HEK293 (cell line): ENCODE measurements at regions not wholly inside any gene's neighbourhood (a gene's known extent, or its start where the extent isn't known, plus 50 kb on each side); places are given as distances from the start of the nearest gene placed in this dataset.

Experiments
- CTCF ChIA-PET: fragments of 350-600 bp; formaldehyde crosslinking; extraction: SDS; loops from one replicate; lab custom pipeline; 2021; ENCODE audit warnings: antibody characterized with exemption; lab: Yijun Ruan, JAX
- POLR2A ChIA-PET: fragments of 300-600 bp; formaldehyde crosslinking; extraction: SDS; loops from one replicate; lab custom pipeline; 2020; ENCODE audit warnings: antibody characterized with exemption, inconsistent platforms; lab: Yijun Ruan, JAX
- H3K27ac ChIP-seq: fragments of 200-500 bp; sonication (Bioruptor generic); 2 replicates; pipeline ENCODE4 v1.5.1; 2014; ENCODE audit warnings: low read depth, low read length, control low read depth, inconsistent platforms; ENCODE audit errors: extremely low read depth
- H3K36me3 ChIP-seq, 2 experiments: fragments of 200-500 bp in 1 of 2; sonication (Bioruptor generic) in 1 of 2; 1 replicate in 1 of 2; 2 replicates in 1 of 2; pipeline ENCODE4 v1.5.1; 2014 to 2017; ENCODE audit warnings: inconsistent platforms in 2 of 2, low read length in 2 of 2; ENCODE audit not compliant: control insufficient read depth in 2 of 2, insufficient read depth in 1 of 2
- H3K4me1 ChIP-seq: fragments of 200-500 bp; sonication (Bioruptor generic); 2 replicates; pipeline ENCODE4 v1.5.1; 2014; ENCODE audit warnings: mild to moderate bottlenecking, low read length, inconsistent platforms; ENCODE audit not compliant: control insufficient read depth, insufficient read depth
- H3K4me3 ChIP-seq: 2 replicates; pipeline ENCODE4 v1.5.1; 2011; ENCODE audit warnings: low read depth, mild to moderate bottlenecking, control low read depth, low read length, moderate library complexity
- H3K9me3 ChIP-seq: fragments of 200-500 bp; sonication (Bioruptor generic); 2 replicates; pipeline ENCODE4 v1.5.1; 2014; ENCODE audit warnings: low read depth, low read length, inconsistent platforms; ENCODE audit not compliant: control insufficient read depth, insufficient read depth
- CTCF ChIP-seq: fragments of 450-650 bp; formaldehyde crosslinking; IDR thresholded peaks from 2 replicates; pipeline ENCODE4 v1.5.1; 2016; ENCODE audit warnings: missing biosample characterization, missing genetic modification characterization
- EGR2 ChIP-seq: fragments of 450-650 bp; formaldehyde crosslinking; IDR thresholded peaks from 2 replicates; pipeline ENCODE4 v1.5.1; 2016; ENCODE audit warnings: low read depth, missing biosample characterization, missing genetic modification characterization
- GLI2 ChIP-seq: fragments of 450-650 bp; formaldehyde crosslinking; IDR thresholded peaks from 2 replicates; pipeline ENCODE4; 2017; ENCODE audit warnings: missing biosample characterization, missing genetic modification characterization, low read depth, borderline replicate concordance
- MYNN ChIP-seq: fragments of 450-650 bp; formaldehyde crosslinking; IDR thresholded peaks from 2 replicates; pipeline ENCODE4 v1.5.1; 2016; ENCODE audit warnings: missing biosample characterization, missing genetic modification characterization, borderline replicate concordance
- TCF7L2 ChIP-seq: IDR thresholded peaks from 2 replicates; pipeline ENCODE4 v1.6.1; 2011; ENCODE audit warnings: low read depth, mild to moderate bottlenecking, inconsistent platforms, low read length, moderate library complexity, borderline replicate concordance
- WT1 ChIP-seq: fragments of 450-650 bp; formaldehyde crosslinking; IDR thresholded peaks from 2 replicates; pipeline ENCODE4 v1.5.1; 2016; ENCODE audit warnings: missing biosample characterization, missing genetic modification characterization
- ZBTB20 ChIP-seq: fragments of 450-650 bp; formaldehyde crosslinking; IDR thresholded peaks from 2 replicates; pipeline ENCODE4 v1.5.1; 2016; ENCODE audit warnings: missing biosample characterization, missing genetic modification characterization
- ZBTB49 ChIP-seq: fragments of 450-650 bp; formaldehyde crosslinking; IDR thresholded peaks from 2 replicates; pipeline ENCODE4 v1.5.1; 2016; ENCODE audit warnings: missing biosample characterization, missing genetic modification characterization, low read depth
- ZNF112 ChIP-seq: fragments of 450-650 bp; formaldehyde crosslinking; IDR thresholded peaks from 2 replicates; pipeline ENCODE4 v1.5.0; 2017; ENCODE audit warnings: missing biosample characterization, missing genetic modification characterization
- ZNF169 ChIP-seq: fragments of 450-650 bp; formaldehyde crosslinking; IDR thresholded peaks from 2 replicates; pipeline ENCODE4 v1.5.1; 2016; ENCODE audit warnings: missing biosample characterization, missing genetic modification characterization
- ZNF18 ChIP-seq: fragments of 450-650 bp; formaldehyde crosslinking; IDR thresholded peaks from 2 replicates; pipeline ENCODE4 v1.5.1; 2016; ENCODE audit warnings: missing biosample characterization, missing genetic modification characterization
- ZNF223 ChIP-seq: fragments of 450-650 bp; formaldehyde crosslinking; IDR thresholded peaks from 2 replicates; pipeline ENCODE4 v1.5.1; 2016; ENCODE audit warnings: missing biosample characterization, missing genetic modification characterization
- ZNF26 ChIP-seq: fragments of 450-650 bp; formaldehyde crosslinking; IDR thresholded peaks from 2 replicates; pipeline ENCODE4 v1.5.1; 2016; ENCODE audit warnings: missing biosample characterization, missing genetic modification characterization
- ZNF391 ChIP-seq: fragments of 450-650 bp; formaldehyde crosslinking; IDR thresholded peaks from 2 replicates; pipeline ENCODE4 v1.5.1; 2016; ENCODE audit warnings: low read depth, missing biosample characterization, missing genetic modification characterization, borderline replicate concordance
- ZNF518A ChIP-seq: fragments of 450-650 bp; formaldehyde crosslinking; conservative IDR thresholded peaks from 2 replicates; pipeline ENCODE4 v1.5.1; 2016; ENCODE audit warnings: low read depth, missing biosample characterization, missing genetic modification characterization
- ZNF677 ChIP-seq: fragments of 450-650 bp; IDR thresholded peaks from 2 replicates; pipeline ENCODE4 v1.5.0; 2018; ENCODE audit warnings: missing biosample characterization, mild to moderate bottlenecking, missing genetic modification characterization, moderate library complexity
- ZNF785 ChIP-seq: fragments of 450-650 bp; formaldehyde crosslinking; IDR thresholded peaks from 2 replicates; pipeline ENCODE4 v1.5.1; 2016; ENCODE audit warnings: missing biosample characterization, missing genetic modification characterization

- H3K27ac ChIP-seq: no peak overlapping the region
- no peak for TF ChIP-seq ZBTB20 (tag by site-specific recombination)
- H3K4me1 ChIP-seq: no peaks in the 10 kb centered on the region; the same call in 1 of the 2 replicates
- ChIA-PET POLR2A (no interaction called here), CTCF (interaction anchor here (0.6 kb wide), 1 partner anchor 908 kb away, joined by 3 read pairs; no protein-coding TSS in a partner anchor)
- no peaks in the 10 kb centered on the region for H3K36me3 ChIP-seq
- no peaks in the 10 kb centered on the region for H3K9me3 ChIP-seq
- no peak overlapping the region for H3K4me3 ChIP-seq
Measured at GRCh38 chr18:25735459-25735858, 355.0 kb downstream of the SS18 start.

- ChIA-PET CTCF (no interaction called here), POLR2A (no interaction called here)
- no peak overlapping the region for H3K27ac ChIP-seq
- TF ChIP-seq WT1 (tag by site-specific recombination): peak; percentile 25; the same call in 1 of the 2 replicates
- no peak for TF ChIP-seq ZNF112 (tag by site-specific recombination)
- no peak for TF ChIP-seq GLI2 (tag by site-specific recombination)
- no peaks in the 10 kb centered on the region for H3K9me3 ChIP-seq
- no peak overlapping the region for H3K4me3 ChIP-seq
- no peaks in the 10 kb centered on the region for H3K36me3 ChIP-seq
- H3K4me1 ChIP-seq: no peaks in the 10 kb centered on the region; the same call in 1 of the 2 replicates
Measured at GRCh38 chr18:25734336-25734735, 356.1 kb downstream of the SS18 start.

GRCh38 chr18:25732862-25733261 lies 357.6 kb downstream of the SS18 start:
- Histone ChIP-seq H3K9me3 (no peaks in the 10 kb centered on the region), H3K4me1 (no peaks in the 10 kb centered on the region; the same call in 1 of the 2 replicates), H3K36me3 (no peaks in the 10 kb centered on the region), H3K4me3 (no peak overlapping the region), H3K27ac (no peak overlapping the region)
- TF ChIP-seq CTCF (tag by site-specific recombination): no peak
- TF ChIP-seq MYNN (tag by site-specific recombination): no peak
- TF ChIP-seq ZNF518A (tag by site-specific recombination): no peak
- no peak for TF ChIP-seq ZNF169 (tag by site-specific recombination)
- TF ChIP-seq ZNF677 (tag by site-specific recombination): no peak
- no peak for TF ChIP-seq ZNF785
- TF ChIP-seq ZNF18 (tag by site-specific recombination): no peak
- TF ChIP-seq ZNF26 (tag by site-specific recombination): no peak
- no peak for TF ChIP-seq EGR2 (tag by site-specific recombination)
- no peak for TF ChIP-seq ZNF391 (tag by site-specific recombination)
- TF ChIP-seq ZBTB49 (tag by site-specific recombination): no peak
- TF ChIP-seq TCF7L2: no peak
- TF ChIP-seq ZNF223 (tag by site-specific recombination): no peak
- CTCF ChIA-PET: interaction anchor here (0.5 kb wide), 1 partner anchor 33 kb away, joined by 3 read pairs; no protein-coding TSS in a partner anchor
- POLR2A ChIA-PET: no interaction called here
